Pancreas (tissue), 10 donors: ENCODE measurements at regions not wholly inside any gene's neighbourhood (a gene's known extent, or its start where the extent isn't known, plus 50 kb on each side); places are given as distances from the start of the nearest gene placed in this dataset.

Source experiments
- ATAC-seq, 4 donors: fragments of 200-7000 bp; cut with Tn5 transposase; one replicate each; pipeline versions ENCODE4 v1.8.0 to v1.9.1; 2020; ENCODE audit warnings: mild to moderate bottlenecking in 4 of 4, moderate library complexity in 4 of 4
- DNase-seq, 6 donors: peaks; one replicate each; pipeline ENCODE4 v3.0.0-alpha.2; 2020
- FAIRE-seq: peaks from 2 replicates; lab custom pipeline; 2012; peaks lifted over from hg19 to GRCh38; lab: Jason Lieb, UNC
- H3K27ac ChIP-seq, 4 donors: fragments of 200-600 bp; sonication (generic); 1 replicate in 3 of 4; 2 replicates in 1 of 4; pipeline versions ENCODE4 v1.5.0 to v1.8.0; 2020
- H3K27me3 ChIP-seq, 4 donors: fragments of 200-600 bp; one replicate each; pipeline ENCODE4 v1.8.0; 2021
- H3K36me3 ChIP-seq, 3 donors: fragments of 200-600 bp; sonication (generic) in 1 of 3; one replicate each; pipeline versions ENCODE4 v1.5.0 to v1.8.0; 2020 to 2021
- H3K4me1 ChIP-seq, 3 donors: fragments of 200-600 bp; one replicate each; pipeline ENCODE4 v1.8.0; 2021
- H3K4me3 ChIP-seq, 4 donors: fragments of 200-600 bp; sonication (generic) in 2 of 4; one replicate each; pipeline versions ENCODE4 v1.5.0 to v1.8.0; 2020 to 2021
- H3K9me3 ChIP-seq, 4 donors: fragments of 200-600 bp; one replicate each; pipeline ENCODE4 v1.8.0; 2021
- WGBS, 2 donors: extraction: QIAGEN DNeasy Blood & Tissue Kit; methylation state at CpG; one replicate each; pipeline ENCODE4 v1.1.7; 2013; 5-methylcytosine and 5-hydroxymethylcytosine counted together
- intact Hi-C, 3 donors: fragments of 100-400 bp; cut with DNase I; formaldehyde crosslinking; loops; one replicate each; pipeline versions ENCODE4 v1.11.1 to v1.14.2; 2022
- TF ChIP-seq, protein P1 (sequence below), 4 donors: fragments of 200-600 bp; sonication (generic) in 3 of 4; IDR thresholded peaks; one replicate each; pipeline versions ENCODE4 v1.5.0 to v1.8.0; 2021; ENCODE audit warnings: antibody characterized with exemption in 4 of 4
- donor health status: healthy with polysubstance abuse.
- donor health status: DM: no; HTN: no; CAD: no; lungs with moderate emphysema.
- donor health status: DM: no; HTN: no; CAD: no.
- donor health status: control.
- donor health status: control.
- donor health status: Bipolar disorder and iron deficiency.
- donor health status: DM: yes; HTN: yes; CAD: no.
- donor health status: DM: no; HTN: no; CAD: no.
- donor health status: DM: no; HTN: no; CAD: no.
- donor health status: DM: yes; HTN: yes; CAD: no.

DNA sequence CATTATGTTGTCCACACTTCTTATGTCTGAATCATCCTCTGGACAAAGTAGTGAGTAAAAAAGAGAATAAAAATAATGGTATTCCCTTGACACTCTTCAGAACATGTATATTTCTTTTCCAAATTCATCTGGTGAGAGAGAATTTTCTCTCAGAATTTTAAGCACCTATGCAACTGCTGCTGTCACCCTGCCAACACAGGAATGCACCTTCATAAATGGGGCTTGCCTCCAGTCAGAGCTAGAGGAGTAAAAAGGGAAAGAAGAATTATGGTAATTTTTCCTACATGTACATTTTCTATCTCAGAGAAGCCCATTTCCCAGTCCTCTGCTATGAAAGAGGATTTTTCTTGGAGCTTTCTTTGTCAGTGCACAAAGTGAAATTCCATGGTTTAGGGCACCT lies 92.2 kb upstream of the ALCAM start:
- ATAC-seq (no peak), FAIRE-seq (no peak), DNase-seq (no peak)
- no peaks in the 10 kb centered on the region for H3K9me3 ChIP-seq
- no peaks in the 10 kb centered on the region for H3K4me1 ChIP-seq
- intact Hi-C loops, result no loop called here
- no peaks in the 10 kb centered on the region for H3K36me3 ChIP-seq
- H3K27me3 ChIP-seq, result no peaks in the 10 kb centered on the region
- H3K27ac ChIP-seq, result no peak overlapping the region
- H3K4me3 ChIP-seq, result no peak overlapping the region
- TF ChIP-seq, protein P1, sequence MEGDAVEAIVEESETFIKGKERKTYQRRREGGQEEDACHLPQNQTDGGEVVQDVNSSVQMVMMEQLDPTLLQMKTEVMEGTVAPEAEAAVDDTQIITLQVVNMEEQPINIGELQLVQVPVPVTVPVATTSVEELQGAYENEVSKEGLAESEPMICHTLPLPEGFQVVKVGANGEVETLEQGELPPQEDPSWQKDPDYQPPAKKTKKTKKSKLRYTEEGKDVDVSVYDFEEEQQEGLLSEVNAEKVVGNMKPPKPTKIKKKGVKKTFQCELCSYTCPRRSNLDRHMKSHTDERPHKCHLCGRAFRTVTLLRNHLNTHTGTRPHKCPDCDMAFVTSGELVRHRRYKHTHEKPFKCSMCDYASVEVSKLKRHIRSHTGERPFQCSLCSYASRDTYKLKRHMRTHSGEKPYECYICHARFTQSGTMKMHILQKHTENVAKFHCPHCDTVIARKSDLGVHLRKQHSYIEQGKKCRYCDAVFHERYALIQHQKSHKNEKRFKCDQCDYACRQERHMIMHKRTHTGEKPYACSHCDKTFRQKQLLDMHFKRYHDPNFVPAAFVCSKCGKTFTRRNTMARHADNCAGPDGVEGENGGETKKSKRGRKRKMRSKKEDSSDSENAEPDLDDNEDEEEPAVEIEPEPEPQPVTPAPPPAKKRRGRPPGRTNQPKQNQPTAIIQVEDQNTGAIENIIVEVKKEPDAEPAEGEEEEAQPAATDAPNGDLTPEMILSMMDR (IDR thresholded peaks at IDR 0.05), result no peak

DNA sequence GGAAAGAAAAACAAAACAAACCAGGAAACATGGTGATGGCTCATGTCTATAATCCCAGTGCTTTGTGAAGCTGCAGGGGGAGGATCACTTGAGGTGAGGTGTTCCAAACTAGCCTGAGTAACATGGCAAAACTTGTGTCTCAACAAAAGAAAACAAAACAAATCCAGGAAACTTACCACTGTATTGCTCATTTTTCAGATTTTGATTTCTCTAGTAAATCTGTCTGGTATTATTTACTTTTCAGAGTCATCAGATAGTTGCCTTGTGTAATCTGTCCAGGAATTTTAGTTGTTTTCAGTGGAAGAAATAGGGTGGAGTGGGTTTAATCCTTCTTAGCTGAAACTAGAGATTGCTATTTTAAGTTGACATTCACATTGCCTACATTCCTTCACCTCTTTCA lies 91.8 kb upstream of the ALCAM start:
- ATAC-seq, result no peak
- H3K4me3 ChIP-seq, result no peak overlapping the region
- no peaks in the 10 kb centered on the region for H3K36me3 ChIP-seq
- H3K27ac ChIP-seq, result no peak overlapping the region
- H3K27me3 ChIP-seq, result no peaks in the 10 kb centered on the region
- no peak for FAIRE-seq
- H3K4me1 ChIP-seq, result no peaks in the 10 kb centered on the region
- H3K9me3 ChIP-seq, result no peaks in the 10 kb centered on the region
- no peak for DNase-seq
- TF ChIP-seq, protein P1 (IDR thresholded peaks at IDR 0.05), result no peak
- intact Hi-C loops, result no loop called here

DNA sequence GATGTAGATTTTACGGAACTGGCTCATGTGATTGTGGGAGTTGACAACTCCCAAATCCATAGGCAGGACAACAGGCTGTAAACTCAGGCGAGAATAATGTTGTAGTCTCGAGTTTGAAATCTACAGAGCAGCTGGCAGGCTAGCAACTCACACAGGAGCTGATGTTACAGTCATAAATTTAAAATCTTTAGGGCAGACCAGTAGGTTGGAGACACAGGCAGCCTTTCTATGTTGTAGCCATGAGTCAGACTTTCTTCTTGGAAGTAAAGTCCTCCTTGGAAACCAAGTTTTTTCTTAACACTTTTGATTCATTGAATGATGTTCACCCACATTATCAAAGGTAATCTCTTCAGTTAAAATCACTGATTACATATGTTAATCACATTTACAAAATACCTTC lies 89.1 kb upstream of the ALCAM start:
- FAIRE-seq (no peak), ATAC-seq (no peak), DNase-seq (no peak)
- 87 to 89% methylated on average over 3 of the region's 3 CpGs for WGBS, 2 donors
- Histone ChIP-seq H3K27ac (no peak overlapping the region), H3K9me3 (no peaks in the 10 kb centered on the region), H3K27me3 (no peaks in the 10 kb centered on the region), H3K4me3 (no peak overlapping the region), H3K36me3 (no peaks in the 10 kb centered on the region), H3K4me1 (no peaks in the 10 kb centered on the region)
- TF ChIP-seq, protein P1 (IDR thresholded peaks at IDR 0.05), result no peak
- intact Hi-C loops, result no loop called here

DNA sequence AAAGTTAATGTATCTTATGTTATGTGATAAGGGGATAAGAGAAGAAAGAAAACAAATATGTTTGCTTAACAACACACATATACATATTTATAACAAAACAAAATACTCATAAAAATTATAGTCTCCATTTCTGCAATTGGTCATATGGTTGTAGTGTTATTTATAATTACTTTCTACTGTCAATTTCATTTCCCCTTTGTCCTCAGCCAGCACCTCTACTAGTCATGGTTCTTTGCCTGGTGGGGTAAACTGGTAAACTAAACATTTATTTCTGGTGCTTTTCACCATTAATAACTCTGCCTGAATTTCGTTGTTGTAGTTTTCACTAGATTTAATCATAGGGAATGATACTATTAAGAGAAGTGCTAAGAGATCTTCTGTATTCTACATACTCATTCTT lies 88.0 kb upstream of the ALCAM start:
- no peak for DNase-seq
- FAIRE-seq, result no peak

DNA sequence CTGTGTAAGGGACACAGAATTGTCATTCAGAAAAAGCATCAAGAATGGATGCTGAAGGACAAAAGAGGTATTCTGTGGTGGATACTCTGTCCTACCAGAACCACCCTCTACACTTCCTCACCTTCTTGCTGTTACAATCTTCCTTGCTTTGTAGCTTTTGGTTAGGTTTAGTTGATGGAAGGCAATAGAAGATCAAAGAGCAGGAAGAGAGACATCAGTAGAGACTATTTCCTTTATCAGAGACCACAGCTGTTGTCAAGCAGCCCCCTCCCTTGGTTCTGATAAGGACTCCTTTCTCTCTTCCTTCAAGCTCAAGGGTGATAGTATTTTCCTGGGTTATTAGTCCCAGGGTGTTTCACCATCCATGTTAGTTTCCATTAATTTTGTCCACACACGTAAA lies 84.7 kb upstream of the ALCAM start:
- H3K4me1 ChIP-seq, result no peaks in the 10 kb centered on the region
- no peak overlapping the region for H3K27ac ChIP-seq
- no peaks in the 10 kb centered on the region for H3K27me3 ChIP-seq
- no peak for DNase-seq
- FAIRE-seq, result no peak
- intact Hi-C loops, result no loop called here
- no peaks in the 10 kb centered on the region for H3K9me3 ChIP-seq
- 65 to 79% methylated on average over 1 of the region's 1 CpG for WGBS, 2 donors
- TF ChIP-seq, protein P1 (IDR thresholded peaks at IDR 0.05), result no peak
- H3K4me3 ChIP-seq, result no peak overlapping the region
- no peak for ATAC-seq
- no peaks in the 10 kb centered on the region for H3K36me3 ChIP-seq

More for the DNA sequence above, 88.0 kb upstream of the ALCAM start:
- ATAC-seq, result no peak
- Histone ChIP-seq H3K4me3 (no peak overlapping the region), H3K9me3 (no peaks in the 10 kb centered on the region), H3K36me3 (no peaks in the 10 kb centered on the region), H3K27ac (no peak overlapping the region), H3K4me1 (no peaks in the 10 kb centered on the region), H3K27me3 (no peaks in the 10 kb centered on the region)
- 27 to 45% methylated on average over 1 of the region's 1 CpG for WGBS, 2 donors
- TF ChIP-seq, protein P1 (IDR thresholded peaks at IDR 0.05), result no peak
- intact Hi-C loops, result no loop called here
